GM18508 (cell line): ENCODE measurements at regions not wholly inside any gene's neighbourhood (a gene's known extent, or its start where the extent isn't known, plus 50 kb on each side); places are given as distances from the start of the nearest gene placed in this dataset.

Source experiments
- ATAC-seq: cut with Tn5 transposase; IDR thresholded peaks from one replicate; pipeline ENCODE4 v1.9.1; 2021; ENCODE audit warnings: moderate number of reproducible peaks; ENCODE audit not compliant: insufficient read depth, unreplicated experiment

- no peak for ATAC-seq
These were observed 327.3 kb upstream of the CDH6 start for GRCh38 chr5:30866142-30866541.

- no peak for ATAC-seq
These were observed 337.2 kb upstream of the CDH6 start for GRCh38 chr5:30856242-30856641.

GRCh38 chr5:30853158-30853557, 340.3 kb upstream of the CDH6 start:
- ATAC-seq, result no peak

GRCh38 chr5:30850866-30851265, 342.6 kb upstream of the CDH6 start:
- ATAC-seq, result no peak

GRCh38 chr5:30849931-30850710, 343.4 kb upstream of the CDH6 start:
- ATAC-seq, result no peak

GRCh38 chr5:30846171-30846570, 347.3 kb upstream of the CDH6 start:
- no peak for ATAC-seq

GRCh38 chr5:30845194-30845593, 348.3 kb upstream of the CDH6 start:
- no peak for ATAC-seq

GRCh38 chr5:30843541-30843940, 349.9 kb upstream of the CDH6 start:
- no peak for ATAC-seq

- no peak for ATAC-seq
These were observed 353.5 kb upstream of the CDH6 start for GRCh38 chr5:30839956-30840355.

GRCh38 chr5:30838936-30839496, 354.5 kb upstream of the CDH6 start:
- no peak for ATAC-seq

- ATAC-seq, result no peak
These were observed 361.0 kb upstream of the CDH6 start for GRCh38 chr5:30832519-30832918.

GRCh38 chr5:30831605-30832004, 361.9 kb upstream of the CDH6 start:
- ATAC-seq, result no peak

GRCh38 chr5:30831123-30831522, 362.4 kb upstream of the CDH6 start:
- no peak for ATAC-seq

GRCh38 chr5:30811298-30811697, 382.2 kb upstream of the CDH6 start:
- no peak for ATAC-seq

- no peak for ATAC-seq
These were observed 383.6 kb upstream of the CDH6 start for GRCh38 chr5:30809933-30810332.

- no peak for ATAC-seq
These were observed 384.5 kb upstream of the CDH6 start for GRCh38 chr5:30808996-30809395.

- ATAC-seq, result no peak
These were observed 388.6 kb upstream of the CDH6 start for GRCh38 chr5:30804739-30805505.

GRCh38 chr5:30802961-30803705, 390.4 kb upstream of the CDH6 start:
- ATAC-seq, result no peak

- no peak for ATAC-seq
These were observed 411.8 kb upstream of the CDH6 start for GRCh38 chr5:30781643-30782042.

- ATAC-seq, result no peak
These were observed 425.3 kb upstream of the CDH6 start for GRCh38 chr5:30768056-30768690.
